ENCODE measurements at regions not wholly inside any gene's neighbourhood (a gene's known extent, or its start where the extent isn't known, plus 50 kb on each side); places are given as distances from the start of the nearest gene placed in this dataset.
"Not testable (repeated sequence)": the region's sequence is repeated elsewhere in the genome, so short reads cannot be mapped to it uniquely, and the experiment has no call there.

DNA sequence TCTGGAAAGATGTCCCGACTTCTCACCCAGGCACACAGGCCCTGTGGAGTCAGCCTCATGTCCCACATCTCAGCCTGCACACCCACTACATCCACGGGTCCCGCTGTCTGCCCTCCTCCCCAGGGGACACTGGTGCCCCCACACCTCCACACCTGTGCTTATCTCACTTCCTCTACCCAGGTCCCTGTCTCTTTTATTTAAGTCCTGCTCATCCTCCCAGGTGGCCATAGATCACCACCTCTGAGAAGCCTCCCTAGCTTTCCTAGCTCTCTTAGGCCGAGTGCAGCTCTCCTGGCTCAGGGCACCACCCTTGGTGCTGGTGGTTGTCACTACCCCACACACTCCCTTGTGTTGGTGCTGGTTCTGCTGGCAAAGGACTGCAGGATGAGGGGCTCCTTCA, 143.6 kb upstream of the PITX1 start:
- FAIRE-seq = no peak

- FAIRE-seq = no peak
These were observed 143.0 kb upstream of the PITX1 start for GRCh38 chr5:135176991-135177390.

- FAIRE-seq = no peak
These were observed 140.5 kb upstream of the PITX1 start for GRCh38 chr5:135174315-135175096.

- no peak for FAIRE-seq
These were observed 139.7 kb upstream of the PITX1 start for GRCh38 chr5:135173662-135174290.

GRCh38 chr5:135172718-135173117, 138.7 kb upstream of the PITX1 start:
- no peak for FAIRE-seq

GRCh38 chr5:135171336-135171735, 137.3 kb upstream of the PITX1 start:
- no peak for FAIRE-seq

DNA sequence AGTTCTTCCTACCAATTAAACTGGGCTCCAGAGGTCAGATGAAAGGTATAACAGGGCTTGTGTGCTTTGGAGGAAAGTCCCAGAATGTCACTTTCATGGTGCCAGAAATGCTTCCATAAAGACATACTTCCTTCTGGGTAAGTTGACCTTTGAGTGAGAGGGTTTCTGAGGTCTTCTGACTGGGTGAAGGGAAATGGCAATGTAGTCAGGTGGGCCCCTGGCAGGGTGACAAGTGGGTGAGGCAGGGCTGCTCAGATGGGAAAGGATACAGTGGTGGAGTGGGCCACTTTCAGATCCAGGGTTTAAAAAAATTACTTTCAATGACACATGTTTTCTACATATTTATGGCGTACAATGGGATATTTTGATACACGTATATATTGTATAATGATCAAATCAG, 136.5 kb upstream of the PITX1 start:
- FAIRE-seq = no peak

DNA sequence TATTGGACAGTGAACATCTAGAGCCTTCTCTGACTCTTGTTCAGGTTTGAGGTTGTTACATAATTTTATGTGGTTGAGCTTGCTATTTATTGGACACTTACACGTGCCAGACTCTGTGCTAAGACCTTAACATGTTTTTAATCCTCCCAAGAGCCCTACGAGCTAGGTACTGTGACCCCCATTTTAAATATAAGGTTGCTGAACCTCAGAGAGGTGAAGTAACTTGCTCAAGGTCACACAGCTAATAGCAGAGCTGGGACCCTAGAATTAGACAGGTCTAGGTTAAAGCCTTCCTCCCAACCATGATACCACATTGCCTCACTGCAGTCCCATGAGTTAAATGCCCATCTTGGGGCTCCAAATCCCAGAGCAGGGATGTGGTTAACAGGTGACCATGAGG, 135.7 kb upstream of the PITX1 start:
- no peak for FAIRE-seq

DNA sequence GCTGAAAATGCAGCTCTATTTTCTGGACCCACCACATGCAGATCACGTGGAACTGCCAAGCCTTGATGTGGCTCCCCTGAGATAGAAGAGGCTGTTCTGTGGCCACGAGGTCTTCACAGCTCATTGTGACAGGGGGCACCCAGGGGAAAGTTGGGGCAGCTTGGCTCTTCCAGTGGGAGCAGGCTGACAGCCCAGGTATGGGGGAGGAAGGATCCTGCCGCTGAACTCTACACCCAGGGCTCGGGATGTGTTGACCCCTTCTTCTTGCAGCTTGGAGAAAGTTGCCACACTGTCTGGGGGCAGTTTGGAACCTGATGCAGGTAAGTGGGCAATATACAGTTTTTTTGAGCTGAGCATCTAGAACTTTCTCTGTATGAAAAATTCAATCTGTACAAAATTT, 133.6 kb upstream of the PITX1 start:
- FAIRE-seq = no peak

GRCh38 chr5:135164873-135165614, 131.0 kb upstream of the PITX1 start:
- not testable (repeated sequence) for FAIRE-seq

GRCh38 chr5:135163964-135164363, 129.9 kb upstream of the PITX1 start:
- FAIRE-seq = no peak

GRCh38 chr5:135163391-135163790, 129.4 kb upstream of the PITX1 start:
- FAIRE-seq = no peak

DNA sequence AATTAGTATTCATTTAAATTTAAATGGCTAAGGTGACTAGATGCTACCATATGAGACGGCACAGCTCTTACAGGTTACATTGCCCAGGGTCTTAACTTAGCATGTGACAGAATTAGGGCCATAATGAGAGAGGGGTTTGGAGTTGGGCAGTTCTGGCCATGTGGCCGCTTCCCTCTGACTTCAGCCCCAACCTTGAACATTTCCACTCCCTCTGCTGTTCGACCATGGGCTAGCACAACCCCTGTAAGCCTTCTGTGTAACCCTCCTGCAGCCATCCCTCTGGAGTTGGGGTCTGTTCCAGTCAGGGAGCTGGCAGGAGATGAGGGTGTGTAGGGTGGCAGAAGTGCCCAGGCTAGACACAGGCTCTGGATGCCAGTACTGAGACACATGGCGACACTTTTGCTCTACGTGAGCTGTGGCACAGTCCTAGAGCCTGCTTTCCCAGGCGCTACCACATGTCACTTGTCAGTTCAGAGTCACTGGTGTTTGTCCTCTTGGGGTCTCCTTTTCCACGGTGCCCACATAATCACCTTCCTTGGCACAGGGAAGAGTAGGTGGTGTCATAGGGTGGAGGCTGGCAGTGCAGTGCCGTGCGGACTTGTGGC, 128.7 kb upstream of the PITX1 start:
- FAIRE-seq = no peak

GRCh38 chr5:135161221-135161620, 127.2 kb upstream of the PITX1 start:
- no peak for FAIRE-seq

- no peak for FAIRE-seq
These were observed 126.1 kb upstream of the PITX1 start for GRCh38 chr5:135160036-135160675.

DNA sequence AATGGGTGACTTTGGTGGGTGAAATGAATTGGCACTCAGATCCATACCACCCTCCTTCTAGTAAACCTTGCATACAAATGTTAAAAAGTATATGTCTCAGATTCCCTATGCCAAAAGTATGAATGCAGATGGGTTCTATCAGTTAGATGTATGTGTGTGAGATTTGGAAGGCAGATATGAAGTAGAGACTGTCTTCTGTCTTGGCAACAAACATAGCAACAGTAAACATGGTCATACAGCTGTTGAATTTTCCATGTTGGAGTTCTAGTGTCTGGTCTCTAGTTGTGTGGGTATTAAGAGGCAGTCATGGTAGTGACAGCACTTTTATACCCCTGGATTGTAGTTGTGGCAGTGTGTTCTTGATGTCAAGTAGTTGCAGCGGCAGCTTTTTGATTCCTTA, 125.6 kb upstream of the PITX1 start:
- FAIRE-seq = no peak

GRCh38 chr5:135158982-135159381, 125.0 kb upstream of the PITX1 start:
- FAIRE-seq = no peak

DNA sequence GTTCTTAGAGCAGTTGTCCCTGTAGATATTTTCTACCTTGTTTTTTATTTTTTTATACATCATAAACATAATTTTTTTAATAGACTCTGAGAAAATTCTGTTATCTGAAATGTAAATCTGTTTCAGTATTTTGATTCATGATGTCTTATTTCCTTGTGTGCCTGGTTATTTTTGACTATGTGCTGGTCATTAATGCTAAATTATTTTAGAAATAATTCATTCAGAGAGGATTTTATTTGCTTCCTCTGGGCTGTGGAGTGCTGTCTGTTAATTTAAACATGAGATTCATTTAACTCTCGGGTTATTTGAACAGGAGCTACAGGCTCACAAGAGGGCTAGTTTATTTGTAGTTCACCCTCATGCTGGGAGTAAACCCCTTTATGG, 124.3 kb upstream of the PITX1 start:
- no peak for FAIRE-seq

DNA sequence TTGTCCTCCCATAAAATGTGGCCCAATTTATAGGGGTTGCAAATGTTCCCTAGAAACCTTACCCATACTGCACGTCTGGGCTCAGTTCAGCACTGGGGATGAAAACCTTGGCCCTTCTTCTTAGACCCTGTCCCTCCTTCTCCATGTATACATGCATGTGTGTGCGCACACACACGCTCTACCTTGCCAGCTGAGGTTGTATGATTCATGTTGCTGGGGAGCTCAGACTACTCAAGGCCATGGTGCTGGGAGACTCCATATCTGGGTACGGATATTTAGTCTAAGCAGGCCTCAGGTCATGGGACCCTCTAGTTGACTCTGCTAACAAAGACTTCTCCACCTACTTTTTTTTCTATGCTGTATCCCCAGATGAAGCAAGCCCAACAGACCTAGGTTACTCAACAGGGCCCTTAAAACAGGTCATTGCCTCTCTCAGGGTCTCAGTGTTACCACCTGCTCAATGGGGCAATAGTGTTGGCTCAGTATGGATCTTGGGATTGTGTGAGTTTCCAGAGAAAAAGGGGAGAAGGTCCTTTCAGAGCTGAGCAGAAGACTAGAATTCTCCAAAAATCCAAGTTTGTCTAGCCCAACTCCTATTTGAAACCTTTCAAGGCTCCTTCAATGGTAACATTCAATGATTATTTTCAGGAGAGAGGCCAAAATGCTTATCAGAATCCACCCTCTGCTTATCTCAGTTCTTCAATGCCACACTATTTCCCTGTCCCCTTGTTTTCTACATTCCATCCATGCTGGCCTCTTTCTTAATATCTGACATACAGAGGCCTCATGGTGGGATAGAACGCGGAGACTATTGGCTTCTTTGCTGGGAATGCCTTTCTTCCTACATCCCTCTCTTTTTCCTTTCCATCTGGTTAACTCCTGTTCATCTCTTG, 123.6 kb upstream of the PITX1 start:
- no peak for FAIRE-seq

DNA sequence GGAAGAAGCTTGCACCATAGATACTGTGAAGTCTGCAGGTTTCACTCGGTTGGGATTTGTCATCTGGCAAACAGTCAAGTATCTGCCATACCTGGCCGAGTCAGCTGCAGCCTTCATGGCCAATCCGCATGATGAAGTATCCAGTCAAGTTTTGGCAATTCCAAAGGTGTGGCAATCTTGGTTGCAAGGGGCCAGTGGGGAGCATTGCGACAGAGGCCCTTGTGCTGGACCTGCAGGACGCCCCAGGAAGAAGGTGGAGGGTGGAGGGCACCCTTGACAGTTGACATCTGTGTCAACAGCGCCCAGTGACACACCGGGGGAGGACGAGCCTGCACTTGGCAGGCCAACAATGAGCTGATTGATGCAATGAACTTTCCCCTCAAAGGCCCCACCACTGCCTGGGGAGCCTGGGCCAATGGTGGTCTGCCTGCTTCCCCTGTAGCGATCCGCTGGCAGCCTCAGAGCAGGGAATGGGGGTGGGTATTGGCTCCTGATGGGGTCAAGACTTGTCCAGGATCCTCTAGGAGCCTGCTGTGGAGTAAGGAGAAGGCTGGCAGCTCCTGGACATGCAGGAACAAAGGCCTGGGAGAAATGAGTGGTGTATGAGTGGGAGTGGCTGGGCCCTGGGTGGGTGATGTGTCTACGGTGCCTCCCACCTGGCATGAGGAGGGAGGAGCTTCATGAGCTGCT, 122.8 kb upstream of the PITX1 start:
- no peak for FAIRE-seq

GRCh38 chr5:135156337-135156714, 122.3 kb upstream of the PITX1 start:
- no peak for FAIRE-seq
